ENCODE measurements at regions not wholly inside any gene's neighbourhood (a gene's known extent, or its start where the extent isn't known, plus 50 kb on each side); places are given as distances from the start of the nearest gene placed in this dataset.

DNA sequence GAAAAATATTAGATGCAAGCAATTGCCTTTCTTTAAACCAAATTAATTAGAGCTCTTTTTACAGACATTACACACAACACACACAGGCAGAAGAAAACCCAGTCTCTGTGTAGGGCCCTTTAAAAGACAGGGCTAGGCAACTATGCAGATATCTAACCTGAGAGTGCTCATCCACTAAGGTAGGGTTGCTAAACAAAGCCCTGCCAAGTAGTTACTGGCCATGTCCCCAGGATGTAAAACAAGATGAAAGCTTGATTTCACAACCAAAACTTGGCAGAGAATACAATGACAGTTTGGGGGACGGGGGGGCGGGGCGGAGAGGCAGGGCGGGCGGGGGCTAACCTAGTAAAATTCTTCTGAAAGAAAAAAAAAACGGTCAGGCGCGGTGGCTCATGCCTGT is 669.0 kb upstream of the CA10 start:
- TF ChIP-seq CSDC2 (CRISPR knock-in tag; IDR thresholded peaks at IDR 0.05): no peak
- TF ChIP-seq, protein P1, sequence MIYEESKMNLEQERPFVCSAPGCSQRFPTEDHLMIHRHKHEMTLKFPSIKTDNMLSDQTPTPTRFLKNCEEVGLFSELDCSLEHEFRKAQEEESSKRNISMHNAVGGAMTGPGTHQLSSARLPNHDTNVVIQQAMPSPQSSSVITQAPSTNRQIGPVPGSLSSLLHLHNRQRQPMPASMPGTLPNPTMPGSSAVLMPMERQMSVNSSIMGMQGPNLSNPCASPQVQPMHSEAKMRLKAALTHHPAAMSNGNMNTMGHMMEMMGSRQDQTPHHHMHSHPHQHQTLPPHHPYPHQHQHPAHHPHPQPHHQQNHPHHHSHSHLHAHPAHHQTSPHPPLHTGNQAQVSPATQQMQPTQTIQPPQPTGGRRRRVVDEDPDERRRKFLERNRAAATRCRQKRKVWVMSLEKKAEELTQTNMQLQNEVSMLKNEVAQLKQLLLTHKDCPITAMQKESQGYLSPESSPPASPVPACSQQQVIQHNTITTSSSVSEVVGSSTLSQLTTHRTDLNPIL (CRISPR knock-in tag; IDR thresholded peaks at IDR 0.05; ENCODE audit: low read depth): no peak
- no peak for TF ChIP-seq PATZ1 (CRISPR knock-in tag; IDR thresholded peaks at IDR 0.05; ENCODE audit: borderline replicate concordance)
- no peak for TF ChIP-seq ARNTL (CRISPR knock-in tag; IDR thresholded peaks at IDR 0.05; ENCODE audit: borderline replicate concordance, low read depth)
- no peak for TF ChIP-seq POU6F1 (CRISPR knock-in tag; IDR thresholded peaks at IDR 0.05; ENCODE audit: borderline replicate concordance, low read depth)
- no peak for TF ChIP-seq ZC3H10 (CRISPR knock-in tag; IDR thresholded peaks at IDR 0.05)
- TF ChIP-seq, protein P2, sequence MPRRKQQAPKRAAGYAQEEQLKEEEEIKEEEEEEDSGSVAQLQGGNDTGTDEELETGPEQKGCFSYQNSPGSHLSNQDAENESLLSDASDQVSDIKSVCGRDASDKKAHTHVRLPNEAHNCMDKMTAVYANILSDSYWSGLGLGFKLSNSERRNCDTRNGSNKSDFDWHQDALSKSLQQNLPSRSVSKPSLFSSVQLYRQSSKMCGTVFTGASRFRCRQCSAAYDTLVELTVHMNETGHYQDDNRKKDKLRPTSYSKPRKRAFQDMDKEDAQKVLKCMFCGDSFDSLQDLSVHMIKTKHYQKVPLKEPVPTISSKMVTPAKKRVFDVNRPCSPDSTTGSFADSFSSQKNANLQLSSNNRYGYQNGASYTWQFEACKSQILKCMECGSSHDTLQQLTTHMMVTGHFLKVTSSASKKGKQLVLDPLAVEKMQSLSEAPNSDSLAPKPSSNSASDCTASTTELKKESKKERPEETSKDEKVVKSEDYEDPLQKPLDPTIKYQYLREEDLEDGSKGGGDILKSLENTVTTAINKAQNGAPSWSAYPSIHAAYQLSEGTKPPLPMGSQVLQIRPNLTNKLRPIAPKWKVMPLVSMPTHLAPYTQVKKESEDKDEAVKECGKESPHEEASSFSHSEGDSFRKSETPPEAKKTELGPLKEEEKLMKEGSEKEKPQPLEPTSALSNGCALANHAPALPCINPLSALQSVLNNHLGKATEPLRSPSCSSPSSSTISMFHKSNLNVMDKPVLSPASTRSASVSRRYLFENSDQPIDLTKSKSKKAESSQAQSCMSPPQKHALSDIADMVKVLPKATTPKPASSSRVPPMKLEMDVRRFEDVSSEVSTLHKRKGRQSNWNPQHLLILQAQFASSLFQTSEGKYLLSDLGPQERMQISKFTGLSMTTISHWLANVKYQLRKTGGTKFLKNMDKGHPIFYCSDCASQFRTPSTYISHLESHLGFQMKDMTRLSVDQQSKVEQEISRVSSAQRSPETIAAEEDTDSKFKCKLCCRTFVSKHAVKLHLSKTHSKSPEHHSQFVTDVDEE (CRISPR knock-in tag; IDR thresholded peaks at IDR 0.05): no peak
- TF ChIP-seq ISL1 (CRISPR knock-in tag; IDR thresholded peaks at IDR 0.05): no peak
- no peak for TF ChIP-seq ZFP3 (CRISPR knock-in tag; IDR thresholded peaks at IDR 0.05)
- TF ChIP-seq GLIS3 (CRISPR knock-in tag; IDR thresholded peaks at IDR 0.05): no peak
- TF ChIP-seq, protein P3, sequence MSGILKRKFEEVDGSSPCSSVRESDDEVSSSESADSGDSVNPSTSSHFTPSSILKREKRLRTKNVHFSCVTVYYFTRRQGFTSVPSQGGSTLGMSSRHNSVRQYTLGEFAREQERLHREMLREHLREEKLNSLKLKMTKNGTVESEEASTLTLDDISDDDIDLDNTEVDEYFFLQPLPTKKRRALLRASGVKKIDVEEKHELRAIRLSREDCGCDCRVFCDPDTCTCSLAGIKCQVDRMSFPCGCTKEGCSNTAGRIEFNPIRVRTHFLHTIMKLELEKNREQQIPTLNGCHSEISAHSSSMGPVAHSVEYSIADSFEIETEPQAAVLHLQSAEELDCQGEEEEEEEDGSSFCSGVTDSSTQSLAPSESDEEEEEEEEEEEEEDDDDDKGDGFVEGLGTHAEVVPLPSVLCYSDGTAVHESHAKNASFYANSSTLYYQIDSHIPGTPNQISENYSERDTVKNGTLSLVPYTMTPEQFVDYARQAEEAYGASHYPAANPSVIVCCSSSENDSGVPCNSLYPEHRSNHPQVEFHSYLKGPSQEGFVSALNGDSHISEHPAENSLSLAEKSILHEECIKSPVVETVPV (CRISPR knock-in tag; IDR thresholded peaks at IDR 0.05): no peak

Measured in SK-N-SH treated with all-trans-retinoic acid at 6 μM for 48 hours (cell line).